GM03348 (cell line): ENCODE measurements at regions not wholly inside any gene's neighbourhood (a gene's known extent, or its start where the extent isn't known, plus 50 kb on each side); places are given as distances from the start of the nearest gene placed in this dataset.

Experiments used
- DNase-seq: peaks from one replicate; pipeline ENCODE4 v3.0.0; 2012; ENCODE audit warnings: low spot score

- DNase-seq = no peak
Measured at GRCh38 chrX:69228732-69229131, 63.5 kb upstream of the PJA1 start.

DNA sequence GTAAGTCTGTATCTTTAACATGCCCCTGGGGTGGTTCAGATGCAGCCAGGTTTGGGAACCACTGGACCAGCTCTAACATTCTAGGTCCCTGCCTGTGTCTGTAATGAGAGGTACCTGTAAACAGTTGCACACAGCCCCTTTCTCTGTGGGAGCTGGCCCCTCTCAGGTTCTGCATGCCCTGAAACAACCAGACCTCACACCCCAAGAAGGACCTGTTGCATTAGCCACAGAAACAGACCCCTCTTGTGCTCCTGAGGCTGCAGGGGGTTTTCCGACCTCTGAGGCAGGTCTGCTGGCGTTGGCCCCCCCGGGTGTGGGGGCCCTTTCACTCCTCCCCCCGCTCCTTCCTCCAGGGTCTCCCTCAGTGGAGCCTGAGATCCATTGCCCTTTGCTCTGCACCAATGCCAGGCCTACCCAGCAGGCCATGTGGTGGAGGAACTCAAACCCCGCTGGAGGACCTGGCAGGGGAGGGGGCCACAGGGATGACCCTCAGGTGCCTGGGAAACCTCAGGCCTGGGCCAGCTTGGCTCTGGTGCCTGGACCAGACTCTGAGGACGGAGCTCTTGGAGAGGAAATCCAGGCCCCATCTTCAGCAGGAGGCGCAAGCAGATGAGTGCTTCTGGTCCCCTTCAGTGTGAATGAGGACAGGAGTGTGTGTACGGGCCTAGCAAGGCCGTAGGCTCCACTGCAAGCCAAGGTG lies 61.4 kb upstream of the PJA1 start:
- no peak for DNase-seq

DNA sequence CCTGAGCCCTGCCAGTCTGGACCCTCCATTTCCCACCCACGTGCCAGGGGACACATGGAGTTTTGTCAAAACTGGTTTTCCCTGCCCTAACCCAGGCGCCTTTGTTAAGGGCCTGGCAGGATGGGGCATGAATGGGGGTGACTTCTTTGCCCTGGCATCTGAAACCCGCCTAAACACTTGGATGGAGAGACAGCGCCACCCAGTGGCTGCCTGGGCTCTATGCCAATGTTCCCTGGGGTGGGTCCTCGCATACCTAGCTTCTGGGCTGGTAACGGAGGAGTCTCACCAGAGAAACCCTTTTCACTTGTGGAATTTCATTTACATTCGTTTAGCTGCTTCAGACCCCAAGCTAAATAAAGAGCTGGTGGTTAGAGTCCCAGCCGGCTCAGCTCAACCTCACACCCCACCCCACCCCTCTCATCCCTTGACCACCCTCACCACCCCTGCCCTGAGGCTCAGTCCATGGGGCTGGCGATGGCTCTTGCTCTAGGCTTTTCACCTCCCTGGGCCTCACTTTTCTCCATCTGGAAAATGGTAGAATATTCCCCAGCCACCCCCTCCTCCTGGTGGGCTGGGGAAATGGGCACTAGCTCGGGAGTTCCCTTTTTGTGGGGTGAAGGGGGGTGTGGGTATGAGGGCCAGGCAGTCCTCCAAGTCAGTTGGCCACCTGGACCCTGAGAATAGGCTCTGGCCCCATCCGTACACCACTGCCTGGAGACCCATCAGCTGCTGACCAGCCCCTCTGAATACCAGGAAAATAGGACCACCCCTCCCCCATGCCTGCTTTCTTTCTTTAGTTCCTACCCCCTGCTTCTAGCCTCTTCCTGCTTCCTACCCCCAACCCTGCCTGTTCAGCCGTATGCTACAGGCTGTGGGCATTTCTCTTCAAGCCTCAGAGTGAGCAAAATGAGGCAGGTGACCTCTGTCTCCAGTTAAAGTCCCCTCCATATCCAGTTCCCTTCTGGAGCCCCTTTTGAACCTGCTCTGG lies 57.1 kb upstream of the PJA1 start:
- peak; percentile 84 for DNase-seq

- DNase-seq = peak; percentile 5
Measured at GRCh38 chrX:69221239-69222102, 56.2 kb upstream of the PJA1 start.

DNA sequence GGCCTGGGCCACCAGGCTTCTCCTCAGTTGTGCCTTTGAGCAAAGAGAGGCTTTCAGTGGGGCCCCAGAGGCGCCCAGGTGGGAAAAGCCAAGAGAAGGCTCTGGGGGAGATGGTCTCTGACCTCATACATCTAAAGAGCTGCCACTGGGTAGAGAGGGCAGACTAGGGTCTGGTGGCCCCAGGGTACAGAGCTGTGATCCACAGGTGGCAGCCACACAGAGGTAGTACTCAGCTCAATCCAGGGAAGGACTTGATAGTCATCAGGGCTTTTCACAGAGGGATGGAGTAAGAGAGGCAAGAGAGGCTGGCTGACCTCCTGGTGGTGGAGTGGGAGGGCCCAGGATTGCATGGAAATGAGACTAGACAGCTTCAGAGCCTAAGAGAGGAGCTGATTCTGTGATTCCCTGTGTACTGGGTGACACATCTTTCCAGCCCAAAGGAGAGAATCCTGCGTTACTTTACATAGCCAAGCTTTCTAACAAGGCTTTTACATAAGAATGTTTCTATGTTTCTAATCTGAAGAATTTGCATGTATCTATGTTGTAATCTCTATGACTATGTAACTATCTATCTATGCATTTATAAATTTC lies 53.2 kb upstream of the PJA1 start:
- no peak for DNase-seq

DNA sequence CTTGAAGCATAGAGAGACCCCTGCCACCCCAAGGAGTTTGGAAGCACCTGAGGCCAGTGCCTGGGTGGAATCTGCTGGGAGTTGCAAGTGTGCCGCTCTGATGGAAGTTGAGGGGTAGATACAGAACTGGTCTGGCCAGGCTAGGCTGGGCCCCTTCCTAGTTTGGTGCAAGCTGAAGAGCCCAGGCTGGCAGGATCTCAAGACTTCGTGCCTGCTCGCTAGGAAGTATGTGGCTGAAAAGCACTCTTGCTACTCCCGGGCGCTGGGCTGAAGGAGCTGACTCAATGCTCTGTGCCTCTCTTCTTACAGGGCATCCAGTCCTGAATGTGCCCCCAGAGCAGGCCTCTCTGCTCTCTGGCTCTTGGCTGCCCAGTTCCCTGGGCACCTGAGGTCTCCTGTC lies 51.7 kb upstream of the PJA1 start:
- no peak for DNase-seq

- DNase-seq = no peak
Measured at GRCh38 chrX:69216446-69216845, 51.2 kb upstream of the PJA1 start.

DNA sequence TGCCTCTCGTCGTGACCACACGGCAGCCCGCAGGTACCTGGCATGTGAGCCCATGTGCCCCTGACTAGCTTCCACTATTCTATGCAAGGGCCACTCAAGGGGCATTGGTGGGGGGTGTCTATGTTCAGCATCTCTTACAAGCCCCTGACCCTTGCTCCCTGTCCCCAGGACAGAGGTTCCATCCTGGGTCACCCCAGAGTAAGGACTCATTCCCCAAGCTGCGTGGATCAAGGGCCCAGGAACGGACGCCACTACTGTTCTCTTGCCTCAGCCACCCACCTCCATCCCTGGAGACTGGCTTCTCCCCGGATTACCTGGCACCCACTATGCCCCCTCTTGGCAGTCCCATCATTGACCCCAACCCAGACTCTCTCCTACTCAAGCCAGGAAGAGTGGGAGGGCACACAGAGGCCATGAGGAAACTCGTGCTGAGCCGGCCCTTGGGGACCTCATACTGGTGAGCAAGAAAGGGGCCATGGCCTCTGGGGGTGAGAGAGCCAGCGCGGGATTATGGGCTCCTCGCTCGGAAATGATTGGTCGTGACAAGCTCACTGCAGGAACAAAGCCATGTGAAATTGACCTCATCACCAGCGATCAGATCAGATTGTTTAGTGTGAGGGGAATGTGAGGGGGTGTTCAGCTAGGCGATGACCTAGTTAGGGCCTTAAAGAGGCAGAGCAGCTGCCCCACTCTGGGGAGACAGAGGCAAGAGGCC lies 50.1 kb upstream of the PJA1 start:
- DNase-seq = no peak
